ENCODE measurements at regions not wholly inside any gene's neighbourhood (a gene's known extent, or its start where the extent isn't known, plus 50 kb on each side); places are given as distances from the start of the nearest gene placed in this dataset.
"Not testable (repeated sequence)": the region's sequence is repeated elsewhere in the genome, so short reads cannot be mapped to it uniquely, and the experiment has no call there.

DNA sequence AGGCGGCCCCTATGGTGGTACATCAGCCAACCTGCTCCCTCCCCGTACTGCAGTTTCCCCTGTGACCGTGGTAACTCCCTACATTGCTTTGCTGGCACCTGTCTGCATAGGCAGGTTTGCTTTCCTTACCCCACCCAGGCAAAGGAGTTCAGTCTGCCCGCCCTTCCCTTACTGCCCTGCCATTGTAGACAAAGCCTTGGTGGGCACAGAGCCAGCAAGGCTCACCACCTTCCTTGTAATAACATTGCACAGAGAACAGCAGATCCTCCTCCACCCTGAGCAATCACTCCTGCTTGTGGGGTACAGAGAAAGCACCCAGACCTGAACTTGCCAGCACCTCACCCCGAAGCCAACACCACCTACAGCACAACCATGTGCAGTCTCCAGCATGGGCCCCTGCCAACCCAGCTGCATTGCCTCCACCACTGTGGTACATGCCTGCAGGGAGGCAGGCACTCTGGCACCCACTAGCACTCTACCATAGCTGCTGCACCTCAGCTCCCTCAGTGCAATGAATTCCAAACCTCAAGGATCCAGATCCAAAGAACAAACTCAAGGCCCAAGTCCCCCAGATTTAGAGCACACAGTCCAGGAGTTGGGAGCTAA lies 192.7 kb upstream of the KCNMB2 start:
- no peak overlapping the region for H3K27ac ChIP-seq
- WGBS, 3 donors, result 97 to 98% (median 97%) methylated on average over 5 of the region's 5 CpGs
- H3K36me3 ChIP-seq, result no peaks in the 10 kb centered on the region
- intact Hi-C loops (cut with DNase I), result no loop called here
- DNase-seq, result peak in 1 of 5 donors; percentile 30
- no peaks in the 10 kb centered on the region for H3K27me3 ChIP-seq
- H3K4me3 ChIP-seq, result no peak overlapping the region
- TF ChIP-seq POLR2A (IDR thresholded peaks at IDR 0.05) (no peak), EP300 (IDR thresholded peaks at IDR 0.05) (no peak)
- TF ChIP-seq, protein P1, sequence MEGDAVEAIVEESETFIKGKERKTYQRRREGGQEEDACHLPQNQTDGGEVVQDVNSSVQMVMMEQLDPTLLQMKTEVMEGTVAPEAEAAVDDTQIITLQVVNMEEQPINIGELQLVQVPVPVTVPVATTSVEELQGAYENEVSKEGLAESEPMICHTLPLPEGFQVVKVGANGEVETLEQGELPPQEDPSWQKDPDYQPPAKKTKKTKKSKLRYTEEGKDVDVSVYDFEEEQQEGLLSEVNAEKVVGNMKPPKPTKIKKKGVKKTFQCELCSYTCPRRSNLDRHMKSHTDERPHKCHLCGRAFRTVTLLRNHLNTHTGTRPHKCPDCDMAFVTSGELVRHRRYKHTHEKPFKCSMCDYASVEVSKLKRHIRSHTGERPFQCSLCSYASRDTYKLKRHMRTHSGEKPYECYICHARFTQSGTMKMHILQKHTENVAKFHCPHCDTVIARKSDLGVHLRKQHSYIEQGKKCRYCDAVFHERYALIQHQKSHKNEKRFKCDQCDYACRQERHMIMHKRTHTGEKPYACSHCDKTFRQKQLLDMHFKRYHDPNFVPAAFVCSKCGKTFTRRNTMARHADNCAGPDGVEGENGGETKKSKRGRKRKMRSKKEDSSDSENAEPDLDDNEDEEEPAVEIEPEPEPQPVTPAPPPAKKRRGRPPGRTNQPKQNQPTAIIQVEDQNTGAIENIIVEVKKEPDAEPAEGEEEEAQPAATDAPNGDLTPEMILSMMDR (IDR thresholded peaks at IDR 0.05), result no peak
- peaks cover 7% of the 10 kb centered on the region for H3K4me1 ChIP-seq (ENCODE audit: insufficient read depth)
- H3K9me3 ChIP-seq, result no peaks in the 10 kb centered on the region

DNA sequence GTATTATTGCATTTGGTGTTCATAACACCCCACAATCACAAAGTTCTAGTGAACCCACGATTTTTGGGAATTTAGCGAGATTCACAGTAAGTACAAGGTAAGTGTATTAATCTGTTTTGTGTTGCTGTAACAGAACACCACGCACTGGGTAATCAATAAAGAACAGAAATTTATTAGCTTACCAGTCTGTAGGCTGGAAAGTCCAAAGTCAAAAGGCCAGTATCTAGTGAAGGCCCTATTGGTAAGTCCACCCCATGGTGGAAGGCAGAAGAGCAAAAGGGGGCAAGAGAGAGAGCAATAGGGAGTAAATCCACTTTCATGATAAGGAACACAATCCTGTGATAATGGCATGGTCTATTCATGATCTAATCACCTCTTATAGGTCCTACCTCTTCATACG lies 190.3 kb upstream of the KCNMB2 start:
- Histone ChIP-seq H3K4me3 (no peak overlapping the region), H3K4me1 (ENCODE audit: insufficient read depth) (peaks cover 7% of the 10 kb centered on the region), H3K27ac (no peak overlapping the region), H3K36me3 (no peaks in the 10 kb centered on the region), H3K9me3 (no peaks in the 10 kb centered on the region), H3K27me3 (no peaks in the 10 kb centered on the region)
- WGBS, 3 donors, result 96 to 98% (median 96%) methylated on average over 4 of the region's 4 CpGs
- TF ChIP-seq, protein P1 (IDR thresholded peaks at IDR 0.05), result no peak
- no peak for TF ChIP-seq POLR2A (IDR thresholded peaks at IDR 0.05)
- no peak for TF ChIP-seq EP300 (IDR thresholded peaks at IDR 0.05)
- no peak for DNase-seq
- intact Hi-C loops (cut with DNase I), result no loop called here

DNA sequence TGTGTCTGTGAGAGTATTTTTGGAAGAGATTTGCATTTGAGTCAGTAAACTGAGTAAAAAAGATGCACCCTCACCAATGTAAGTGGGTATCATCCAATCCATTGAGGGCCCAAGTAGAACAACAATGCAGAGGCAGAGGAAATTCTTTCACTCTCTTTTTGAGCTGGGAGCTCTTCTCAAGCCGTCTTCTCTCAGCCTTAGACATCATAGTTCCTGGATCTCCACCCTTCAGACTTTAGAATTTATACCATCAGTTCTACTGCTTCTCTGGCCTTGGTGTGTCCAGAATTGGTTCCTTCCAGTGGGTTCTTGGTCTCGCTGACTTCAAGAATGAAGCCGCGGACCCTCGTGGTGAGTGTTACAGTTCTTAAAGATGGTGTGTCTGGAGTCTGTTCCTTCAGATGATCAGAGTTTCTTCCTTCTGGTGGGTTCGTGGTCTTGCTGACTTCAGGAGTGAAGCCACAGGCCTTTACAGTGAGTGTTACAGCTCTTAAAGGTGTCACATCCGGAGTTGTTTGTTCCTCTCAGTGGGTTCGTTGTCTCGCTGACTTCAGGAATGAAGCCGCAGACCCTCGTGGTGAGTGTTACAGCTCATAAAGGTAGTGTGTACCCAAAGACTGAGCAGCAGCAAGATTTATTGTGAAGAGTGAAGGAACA lies 187.5 kb upstream of the KCNMB2 start:
- H3K4me1 ChIP-seq (ENCODE audit: insufficient read depth); H3K27ac ChIP-seq; H3K36me3 ChIP-seq; H3K27me3 ChIP-seq; H3K9me3 ChIP-seq; H3K4me3 ChIP-seq; intact Hi-C loops (cut with DNase I); DNase-seq: not testable (repeated sequence)
- WGBS, 3 donors, result 95 to 99% (median 98%) methylated on average over 11 of the region's 11 CpGs

DNA sequence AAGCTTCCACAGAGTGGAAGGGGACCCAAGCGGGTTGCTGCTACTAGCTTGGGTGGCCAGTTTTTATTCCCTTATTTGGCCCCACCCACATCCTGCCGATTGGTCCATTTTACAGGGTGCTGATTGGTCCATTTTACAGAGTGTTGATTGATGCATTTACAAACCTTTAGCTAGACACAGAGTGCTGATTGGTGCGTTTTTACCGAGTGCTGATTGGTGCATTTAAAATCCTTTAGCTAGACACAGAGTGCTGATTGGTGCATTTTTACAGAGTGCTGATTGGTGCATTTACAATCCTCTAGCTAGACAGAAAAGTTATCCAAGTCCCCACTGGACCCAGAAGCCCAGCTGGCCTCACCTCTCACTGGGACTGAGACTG lies 187.0 kb upstream of the KCNMB2 start:
- 96 to 99% (median 97%) methylated on average over 4 of the region's 4 CpGs for WGBS, 3 donors
- H3K4me3 ChIP-seq; H3K9me3 ChIP-seq; H3K36me3 ChIP-seq; intact Hi-C loops (cut with DNase I); H3K27ac ChIP-seq; DNase-seq; H3K27me3 ChIP-seq; H3K4me1 ChIP-seq (ENCODE audit: insufficient read depth): not testable (repeated sequence)

DNA sequence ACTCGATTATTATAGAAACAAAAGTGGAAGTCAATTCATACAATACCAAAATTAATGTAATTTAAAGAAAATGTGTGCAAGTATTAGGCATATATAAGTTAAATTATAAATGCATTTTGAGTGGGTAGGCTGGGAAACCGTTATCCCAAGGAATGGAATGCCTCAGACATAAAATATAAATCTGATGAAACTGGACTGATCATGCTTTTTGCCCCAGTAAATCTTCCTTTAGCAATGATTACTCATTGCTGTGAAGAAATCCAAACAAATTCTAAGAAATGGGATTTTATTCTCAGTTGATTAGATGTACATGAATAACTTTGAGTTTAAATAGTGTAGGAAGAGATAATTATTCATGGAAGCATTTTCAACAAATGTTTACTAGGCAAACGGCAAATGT lies 185.5 kb upstream of the KCNMB2 start:
- DNase-seq, result no peak
- no peaks in the 10 kb centered on the region for H3K36me3 ChIP-seq
- H3K27me3 ChIP-seq, result no peaks in the 10 kb centered on the region
- intact Hi-C loops (cut with DNase I), result no loop called here
- TF ChIP-seq, protein P1 (IDR thresholded peaks at IDR 0.05), result no peak
- TF ChIP-seq EP300 (IDR thresholded peaks at IDR 0.05) (no peak), POLR2A (IDR thresholded peaks at IDR 0.05) (no peak)
- no peaks in the 10 kb centered on the region for H3K9me3 ChIP-seq
- peaks cover 2% of the 10 kb centered on the region for H3K4me1 ChIP-seq (ENCODE audit: insufficient read depth)
- no peak overlapping the region for H3K4me3 ChIP-seq
- no peak overlapping the region for H3K27ac ChIP-seq
- 13 to 24% (median 21%) methylated on average over 3 of the region's 3 CpGs for WGBS, 3 donors

Data from ovary (tissue), 7 donors.